ENCODE measurements at regions not wholly inside any gene's neighbourhood (a gene's known extent, or its start where the extent isn't known, plus 50 kb on each side); places are given as distances from the start of the nearest gene placed in this dataset.
A peak's percentile ranks its signal among the peaks of the same experiment; 100 is the strongest.

DNA sequence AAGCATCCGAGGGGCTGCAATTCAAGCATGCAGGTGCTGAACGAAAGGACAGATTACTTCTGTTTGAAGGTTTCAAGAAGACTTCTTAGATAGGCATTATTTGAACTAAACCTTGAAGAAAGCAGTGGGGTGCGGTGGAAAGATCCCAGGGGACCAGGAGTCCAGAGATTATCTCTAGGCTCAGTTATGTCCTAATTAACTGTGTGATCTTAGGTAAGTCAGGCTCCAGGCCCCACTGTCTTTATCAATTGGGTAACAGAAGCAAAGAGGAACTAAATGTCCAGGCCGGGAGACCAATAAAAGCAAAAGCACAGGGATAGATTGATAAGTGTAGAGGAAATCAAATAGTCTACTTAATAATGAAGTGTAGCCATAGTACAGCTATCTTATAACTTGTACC, 72.9 kb upstream of the CDC42BPA start:
- DNase-seq: peak; percentile 9 to 37
- TF ChIP-seq POLR2A (IDR thresholded peaks at IDR 0.05; ENCODE audit: low read length): no peak
- no peak for TF ChIP-seq GATA1 (IDR thresholded peaks at IDR 0.05; ENCODE audit: low read depth, low read length)

DNA sequence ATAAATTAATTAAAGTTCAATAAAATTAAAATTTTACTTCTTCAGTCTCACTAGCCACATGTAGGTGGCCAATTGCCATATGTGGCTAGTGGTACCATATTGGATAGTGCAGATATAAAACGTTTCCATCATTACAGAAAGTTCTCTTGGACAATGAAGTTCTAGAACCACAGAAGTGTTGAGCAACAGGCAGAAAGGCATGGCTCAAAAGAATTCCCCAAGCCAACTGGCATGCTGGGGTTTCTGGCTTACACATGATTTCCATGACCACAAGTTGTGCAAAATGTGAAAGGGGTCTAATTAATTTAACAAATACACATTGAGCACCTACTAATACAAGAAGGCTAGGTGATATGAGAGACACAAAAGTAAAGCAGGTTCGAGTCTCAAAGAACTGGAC, 72.2 kb upstream of the CDC42BPA start:
- DNase-seq: no peak
- no peak for TF ChIP-seq GATA1 (IDR thresholded peaks at IDR 0.05; ENCODE audit: low read depth, low read length)
- TF ChIP-seq POLR2A (IDR thresholded peaks at IDR 0.05; ENCODE audit: low read length): no peak

- TF ChIP-seq GATA1 (IDR thresholded peaks at IDR 0.05; ENCODE audit: low read depth, low read length) (no peak), POLR2A (IDR thresholded peaks at IDR 0.05; ENCODE audit: low read length) (no peak)
- DNase-seq: no peak
Measured at GRCh38 chr1:227388214-227389168, 70.2 kb upstream of the CDC42BPA start.

GRCh38 chr1:227379555-227379892, 61.2 kb upstream of the CDC42BPA start:
- no peak for DNase-seq
- no peak for TF ChIP-seq POLR2A (IDR thresholded peaks at IDR 0.05; ENCODE audit: low read length)

DNA sequence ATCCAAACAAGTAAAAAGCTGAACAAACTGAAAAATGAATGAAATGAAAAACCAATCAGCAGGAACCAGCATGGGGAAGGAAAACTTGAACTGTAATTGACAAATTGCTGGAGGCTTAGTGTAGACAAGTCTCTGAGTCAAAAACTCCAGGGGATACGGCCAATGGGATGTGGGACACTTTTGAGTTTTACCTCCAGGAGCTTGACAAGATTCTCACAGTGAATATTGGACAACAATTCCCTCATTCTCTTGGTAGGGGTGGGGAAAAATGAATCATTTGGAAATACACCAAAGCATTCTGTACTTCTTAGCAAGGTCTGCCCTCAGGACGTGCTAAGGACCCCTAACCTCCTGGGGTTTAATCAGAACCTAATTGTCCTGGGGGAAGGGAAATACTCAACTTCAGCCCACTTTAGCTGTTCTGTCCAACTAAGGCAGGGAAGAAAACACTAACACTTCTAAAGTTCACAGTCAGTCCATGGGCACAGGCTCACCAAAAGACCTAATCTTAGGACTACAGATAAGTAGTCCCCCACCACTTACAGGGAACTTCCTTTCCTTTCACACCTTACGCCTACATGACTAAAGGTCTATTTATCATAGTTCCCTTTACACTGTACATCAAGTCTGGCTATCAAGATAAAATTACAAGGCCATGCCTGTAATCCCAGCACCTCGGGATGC, 60.7 kb upstream of the CDC42BPA start:
- DNase-seq: no peak
- TF ChIP-seq POLR2A (IDR thresholded peaks at IDR 0.05; ENCODE audit: low read length) (no peak), GATA1 (IDR thresholded peaks at IDR 0.05; ENCODE audit: low read depth, low read length) (no peak)

DNA sequence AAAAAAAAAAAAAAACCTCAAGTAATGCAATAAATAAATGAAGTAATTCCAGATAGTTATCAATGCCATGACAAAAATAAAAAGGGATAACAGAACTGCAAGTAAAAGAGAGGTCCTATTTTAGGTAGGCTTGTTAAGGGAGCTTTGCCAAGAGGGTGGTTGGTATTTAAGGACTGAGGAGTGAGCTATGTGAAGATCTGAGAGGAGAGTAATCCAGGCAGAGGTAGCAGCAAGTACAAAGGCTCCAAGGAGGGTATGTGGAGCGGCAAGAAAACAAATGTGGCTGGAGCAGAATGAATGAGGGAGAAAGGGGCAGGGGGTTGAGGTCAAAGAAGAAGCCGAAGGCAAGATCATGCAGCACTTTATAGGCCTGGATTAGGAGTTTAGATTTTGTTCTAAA, 59.9 kb upstream of the CDC42BPA start:
- no peak for DNase-seq
- no peak for TF ChIP-seq POLR2A (IDR thresholded peaks at IDR 0.05; ENCODE audit: low read length)
- no peak for TF ChIP-seq GATA1 (IDR thresholded peaks at IDR 0.05; ENCODE audit: low read depth, low read length)

GRCh38 chr1:227374846-227375245, 56.6 kb upstream of the CDC42BPA start:
- DNase-seq: no peak
- TF ChIP-seq POLR2A (IDR thresholded peaks at IDR 0.05; ENCODE audit: low read length) (no peak), GATA1 (IDR thresholded peaks at IDR 0.05; ENCODE audit: low read depth, low read length) (no peak)

DNA sequence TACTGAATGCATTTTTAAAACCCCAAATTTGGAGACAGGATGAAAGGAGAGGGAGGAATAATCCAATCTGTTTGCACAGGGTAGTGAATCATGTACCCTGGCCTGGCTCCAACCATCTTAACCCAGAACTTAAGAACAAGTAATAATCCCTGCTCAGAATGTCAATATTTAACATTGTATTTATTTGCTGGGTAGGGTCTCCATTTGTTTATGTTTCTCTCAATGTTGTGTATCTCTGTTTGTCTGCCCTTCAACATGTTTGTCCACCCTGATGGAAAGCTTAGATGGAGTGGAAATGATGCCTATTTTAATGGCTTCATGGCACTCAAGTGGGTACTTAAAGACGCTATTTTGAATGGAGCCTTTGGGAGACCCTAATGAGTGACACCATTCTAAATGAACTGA, 54.4 kb upstream of the CDC42BPA start:
- no peak for DNase-seq
- no peak for TF ChIP-seq POLR2A (IDR thresholded peaks at IDR 0.05; ENCODE audit: low read length)
- no peak for TF ChIP-seq GATA1 (IDR thresholded peaks at IDR 0.05; ENCODE audit: low read depth, low read length)

DNA sequence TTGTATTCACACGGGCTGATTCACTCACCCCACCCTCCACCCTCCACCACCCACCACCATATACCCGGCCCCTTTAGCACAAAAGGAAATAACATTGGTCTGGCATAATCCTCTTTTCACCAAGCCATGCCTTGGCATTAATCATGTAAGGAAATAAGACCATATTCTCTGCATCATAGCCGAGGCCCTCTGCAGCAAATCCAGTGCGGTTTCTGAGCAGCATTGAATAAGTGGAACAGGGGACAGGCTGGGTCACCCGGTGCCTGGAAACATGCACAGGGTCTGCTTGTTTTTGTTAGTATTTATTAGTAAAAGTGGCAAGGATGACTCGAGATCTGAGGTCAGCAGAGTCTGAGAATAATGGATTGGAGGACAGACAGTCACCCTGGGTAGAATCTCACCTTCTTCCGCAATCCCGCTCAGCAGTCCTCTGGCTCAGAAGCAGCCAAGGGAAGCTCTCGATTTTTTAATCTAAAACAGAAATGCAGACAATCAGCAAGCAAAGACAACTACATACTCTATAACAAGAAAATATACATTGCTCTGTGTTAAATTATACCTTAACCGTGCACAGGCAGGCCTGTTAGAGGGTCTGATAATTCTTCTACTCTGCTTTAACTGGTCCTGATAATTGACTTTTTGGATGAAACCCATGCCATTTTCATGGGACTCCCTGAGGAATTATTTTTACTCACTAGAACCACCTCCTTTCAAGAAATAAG, 52.4 kb upstream of the CDC42BPA start:
- no peak for TF ChIP-seq GATA1 (IDR thresholded peaks at IDR 0.05; ENCODE audit: low read depth, low read length)
- TF ChIP-seq POLR2A (IDR thresholded peaks at IDR 0.05; ENCODE audit: low read length): no peak
- no peak for DNase-seq

DNA sequence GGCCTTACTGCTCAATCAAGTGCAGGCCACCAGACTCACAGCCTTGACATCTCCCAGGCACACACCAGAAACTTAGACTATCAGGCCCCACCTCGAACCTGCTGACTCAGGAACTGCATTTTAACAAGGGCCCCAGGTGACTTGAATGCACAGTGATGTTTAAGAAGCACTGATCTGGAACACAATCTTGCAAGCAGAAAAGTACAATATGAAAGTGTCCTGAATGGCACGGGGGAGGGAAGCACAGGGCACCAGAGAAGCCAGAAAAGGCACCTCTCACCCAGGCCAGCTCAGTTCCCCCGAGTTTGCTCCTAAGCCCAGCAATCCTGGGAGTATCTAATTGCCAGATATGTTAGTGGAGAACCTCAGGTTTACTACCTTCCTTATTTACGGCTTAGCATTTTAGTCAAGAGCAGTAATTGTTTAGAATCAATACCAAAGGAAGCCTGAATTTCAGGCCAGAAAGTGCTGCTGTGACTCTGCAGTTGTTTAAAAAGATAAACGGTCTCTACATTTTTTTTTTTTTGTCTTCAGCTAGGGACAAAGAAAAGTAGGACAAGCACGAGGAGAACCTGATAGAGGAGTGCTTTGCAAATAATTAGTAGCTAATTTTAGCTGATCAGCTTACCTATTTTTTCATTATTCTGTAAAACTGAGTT, 50.9 kb upstream of the CDC42BPA start:
- DNase-seq: peak; percentile 38 to 53
- no peak for TF ChIP-seq POLR2A (IDR thresholded peaks at IDR 0.05; ENCODE audit: low read length)
- TF ChIP-seq GATA1 (IDR thresholded peaks at IDR 0.05; ENCODE audit: low read depth, low read length): no peak
